Fibroblast of mammary gland (primary cell): ENCODE measurements at regions not wholly inside any gene's neighbourhood (a gene's known extent, or its start where the extent isn't known, plus 50 kb on each side); places are given as distances from the start of the nearest gene placed in this dataset.

Source experiments
- DNase-seq: peaks from one replicate; pipeline ENCODE4 v3.0.0-alpha.2; 2010; ENCODE audit warnings: low read depth
- H3K4me3 ChIP-seq: 2 replicates; pipeline ENCODE4 v1.5.1; 2011; ENCODE audit warnings: low read depth, mild to moderate bottlenecking, low read length, moderate library complexity; ENCODE audit not compliant: control insufficient read depth
- TF ChIP-seq, protein P1 (sequence below): conservative IDR thresholded peaks from 2 replicates; pipeline ENCODE4 v1.5.1; 2011; ENCODE audit warnings: low read depth, low read length, inconsistent platforms; ENCODE audit not compliant: control insufficient read depth, insufficient read depth

DNA sequence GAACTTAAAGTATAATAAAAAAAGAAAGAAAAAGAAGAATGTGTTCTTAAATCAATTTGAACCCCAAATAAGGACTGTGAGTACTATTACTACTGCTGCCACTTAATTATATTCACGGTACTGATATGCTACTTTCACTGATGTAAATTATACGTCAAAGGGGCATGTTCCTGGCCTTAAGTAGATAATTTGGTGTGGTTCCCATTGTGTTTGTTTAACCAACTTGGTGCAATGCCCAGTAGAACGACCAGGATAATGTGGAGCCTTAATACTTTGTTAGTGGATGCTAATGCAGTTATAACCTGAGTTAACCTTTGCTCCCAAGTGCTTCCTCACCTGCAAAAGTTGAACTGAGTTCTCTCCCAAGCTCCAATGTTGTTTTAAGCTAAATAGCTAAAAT, 142.0 kb downstream of the NR4A2 start:
- DNase-seq = no peak
- H3K4me3 ChIP-seq = no peak overlapping the region
- TF ChIP-seq, protein P1, sequence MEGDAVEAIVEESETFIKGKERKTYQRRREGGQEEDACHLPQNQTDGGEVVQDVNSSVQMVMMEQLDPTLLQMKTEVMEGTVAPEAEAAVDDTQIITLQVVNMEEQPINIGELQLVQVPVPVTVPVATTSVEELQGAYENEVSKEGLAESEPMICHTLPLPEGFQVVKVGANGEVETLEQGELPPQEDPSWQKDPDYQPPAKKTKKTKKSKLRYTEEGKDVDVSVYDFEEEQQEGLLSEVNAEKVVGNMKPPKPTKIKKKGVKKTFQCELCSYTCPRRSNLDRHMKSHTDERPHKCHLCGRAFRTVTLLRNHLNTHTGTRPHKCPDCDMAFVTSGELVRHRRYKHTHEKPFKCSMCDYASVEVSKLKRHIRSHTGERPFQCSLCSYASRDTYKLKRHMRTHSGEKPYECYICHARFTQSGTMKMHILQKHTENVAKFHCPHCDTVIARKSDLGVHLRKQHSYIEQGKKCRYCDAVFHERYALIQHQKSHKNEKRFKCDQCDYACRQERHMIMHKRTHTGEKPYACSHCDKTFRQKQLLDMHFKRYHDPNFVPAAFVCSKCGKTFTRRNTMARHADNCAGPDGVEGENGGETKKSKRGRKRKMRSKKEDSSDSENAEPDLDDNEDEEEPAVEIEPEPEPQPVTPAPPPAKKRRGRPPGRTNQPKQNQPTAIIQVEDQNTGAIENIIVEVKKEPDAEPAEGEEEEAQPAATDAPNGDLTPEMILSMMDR = no peak

DNA sequence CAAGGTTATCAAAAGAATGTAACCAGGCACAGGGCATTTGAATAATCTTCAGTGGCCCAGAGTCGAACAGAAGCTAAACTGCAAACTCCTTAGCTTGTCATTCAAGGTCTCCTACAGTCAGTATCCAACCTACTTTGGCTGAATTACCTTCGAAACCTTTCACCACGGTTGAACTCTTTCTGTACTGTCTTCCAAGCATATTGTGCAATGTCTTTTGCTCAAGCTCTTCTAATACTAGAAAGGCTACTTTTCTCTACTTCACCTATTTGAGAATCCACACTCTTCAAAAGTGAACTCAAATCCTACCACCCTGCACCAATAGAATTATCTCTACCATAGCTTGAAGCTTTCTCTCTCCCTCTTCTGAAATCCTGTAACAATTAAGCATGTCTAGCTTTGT, 142.9 kb downstream of the NR4A2 start:
- TF ChIP-seq, protein P1 = no peak

DNA sequence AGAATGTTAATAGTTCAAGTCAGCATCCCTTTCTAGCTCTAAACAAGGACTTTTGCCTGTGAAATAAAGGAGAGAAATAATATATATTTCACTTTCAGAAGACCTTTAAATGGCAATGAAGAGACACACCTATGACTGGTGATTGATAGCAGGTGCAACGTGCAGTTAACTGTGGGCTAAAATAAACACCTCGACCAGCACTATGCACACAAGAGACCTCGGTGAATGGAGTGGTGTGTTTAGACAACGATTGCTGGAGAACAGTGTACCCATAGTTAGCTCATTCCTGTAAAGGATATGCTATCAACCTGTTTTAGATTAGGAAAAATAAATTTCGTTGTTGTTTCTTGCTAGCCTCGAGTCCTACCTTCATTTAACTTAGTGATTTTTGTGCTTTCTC, 143.4 kb downstream of the NR4A2 start:
- TF ChIP-seq, protein P1 = no peak
- H3K4me3 ChIP-seq = no peak overlapping the region
- no peak for DNase-seq

More for the DNA sequence above, 142.9 kb downstream of the NR4A2 start:
- no peak overlapping the region for H3K4me3 ChIP-seq
- no peak for DNase-seq

DNA sequence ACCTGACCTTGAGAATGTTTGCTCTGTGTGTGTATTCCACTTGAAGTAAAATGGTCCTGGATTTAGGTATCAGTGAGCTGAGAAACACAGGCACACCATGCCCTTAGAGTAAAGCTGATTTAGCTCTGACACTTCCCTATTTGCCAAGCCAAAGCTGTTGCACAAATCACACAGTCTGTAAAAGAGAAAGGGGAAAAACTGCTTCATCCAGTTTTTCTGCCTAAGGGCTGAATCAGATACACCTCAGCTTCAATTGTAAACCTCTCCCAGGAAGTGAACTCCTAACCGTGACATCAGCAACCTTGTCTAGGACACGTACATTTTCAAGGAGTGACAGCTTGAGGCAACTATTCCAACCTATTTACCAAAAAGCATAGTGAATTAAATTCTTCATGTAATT, 150.4 kb downstream of the NR4A2 start:
- no peak for DNase-seq
- H3K4me3 ChIP-seq = no peak overlapping the region
- TF ChIP-seq, protein P1 = no peak

DNA sequence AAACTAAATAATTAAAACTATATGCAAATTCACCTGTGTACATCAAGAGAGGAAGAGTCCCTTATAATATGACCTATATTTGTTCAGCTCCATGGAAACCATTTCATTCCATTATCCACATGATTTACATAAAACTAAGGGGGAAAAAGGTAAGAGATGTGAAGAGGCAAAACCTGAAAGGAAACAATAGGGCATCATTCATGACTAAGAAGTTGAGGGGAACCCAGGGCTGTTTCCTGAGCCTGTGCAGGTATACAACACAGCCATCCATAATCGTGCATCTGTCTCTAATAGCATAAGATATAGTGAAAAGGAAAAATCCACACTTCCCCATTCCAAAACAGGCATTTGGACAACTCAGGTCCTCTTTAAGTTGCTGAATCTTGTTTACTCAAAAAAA, 151.3 kb downstream of the NR4A2 start:
- TF ChIP-seq, protein P1 = no peak
- no peak for DNase-seq
- no peak overlapping the region for H3K4me3 ChIP-seq

DNA sequence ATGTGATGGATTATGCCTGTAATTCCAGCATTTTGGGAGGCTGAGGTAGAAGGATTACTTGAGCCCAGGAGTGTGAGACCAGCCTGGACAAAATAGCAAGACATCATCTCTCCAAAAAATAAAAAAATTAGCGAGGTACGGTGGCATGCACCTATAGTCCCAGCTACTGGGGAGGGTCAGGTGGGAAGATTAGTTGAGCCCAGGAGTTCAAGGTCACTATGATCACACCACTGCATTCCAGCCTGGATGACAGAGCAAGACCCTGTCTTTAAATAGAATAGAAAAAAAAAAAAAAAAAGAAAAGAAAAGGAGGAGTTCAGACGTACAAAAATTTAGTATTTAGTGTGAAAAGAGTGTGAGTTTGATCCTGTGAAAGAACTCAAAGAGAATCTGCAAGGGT, 154.9 kb downstream of the NR4A2 start:
- H3K4me3 ChIP-seq = no peak overlapping the region
- no peak for DNase-seq
- TF ChIP-seq, protein P1 = no peak

DNA sequence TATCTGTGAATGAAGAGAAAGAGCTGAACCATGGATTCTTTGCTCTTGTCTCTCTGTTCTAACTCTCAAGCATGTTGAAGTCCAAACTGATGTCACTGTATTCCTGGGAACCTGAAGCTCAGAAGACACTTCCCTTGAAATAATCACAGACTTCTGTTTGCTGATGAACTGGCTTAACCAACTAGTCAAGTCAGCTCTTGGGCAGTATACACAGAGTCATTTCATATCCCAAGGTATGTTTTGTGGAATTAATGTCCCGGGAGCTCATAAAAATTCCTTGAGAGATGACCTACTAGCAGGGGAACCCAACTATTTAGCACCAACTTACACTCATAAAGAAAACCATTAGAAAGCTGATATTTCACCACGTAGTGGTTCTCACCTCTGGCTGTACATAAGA, 156.6 kb downstream of the NR4A2 start:
- TF ChIP-seq, protein P1 = no peak
- no peak overlapping the region for H3K4me3 ChIP-seq
- no peak for DNase-seq
